WERI-Rb-1 (cell line): ENCODE measurements at regions not wholly inside any gene's neighbourhood (a gene's known extent, or its start where the extent isn't known, plus 50 kb on each side); places are given as distances from the start of the nearest gene placed in this dataset.

Experiments
- DNase-seq: peaks from one replicate; pipeline ENCODE4 v3.0.0-alpha.2; 2020
- H3K27ac ChIP-seq: fragments of 250-450 bp; sonication (Bioruptor Pico); 2 replicates; pipeline ENCODE4 v1.5.1; 2020; ENCODE audit warnings: mild to moderate bottlenecking, moderate library complexity
- H3K27me3 ChIP-seq: fragments of 250-450 bp; sonication (Bioruptor Pico); 2 replicates; pipeline ENCODE4 v1.5.1; 2021; ENCODE audit warnings: mild to moderate bottlenecking, low read depth, moderate library complexity; ENCODE audit not compliant: insufficient read depth, severe bottlenecking
- H3K36me3 ChIP-seq: fragments of 250-450 bp; sonication (Bioruptor Pico); 2 replicates; pipeline ENCODE4 v1.5.1; 2020; ENCODE audit warnings: mild to moderate bottlenecking, moderate library complexity
- H3K4me3 ChIP-seq: 2 replicates; pipeline ENCODE4 v1.5.1; 2011; ENCODE audit warnings: low read depth, mild to moderate bottlenecking, control low read depth, low read length
- H3K9me3 ChIP-seq: fragments of 250-450 bp; sonication (Bioruptor Pico); 2 replicates; pipeline ENCODE4 v1.5.1; 2021; ENCODE audit warnings: mild to moderate bottlenecking, moderate library complexity; ENCODE audit not compliant: severe bottlenecking
- CTCF ChIP-seq: IDR thresholded peaks from 2 replicates; pipeline ENCODE4 v1.5.1; 2011; ENCODE audit warnings: low read depth, mild to moderate bottlenecking, control low read depth, inconsistent platforms, low read length

GRCh38 chr12:92540782-92541423 is 161.9 kb upstream of the PLEKHG7 start:
- TF ChIP-seq CTCF, result no peak
- no peaks in the 10 kb centered on the region for H3K9me3 ChIP-seq
- H3K27ac ChIP-seq, result no peak overlapping the region
- H3K36me3 ChIP-seq, result no peaks in the 10 kb centered on the region
- H3K4me3 ChIP-seq, result no peak overlapping the region
- DNase-seq, result no peak
- no peaks in the 10 kb centered on the region for H3K27me3 ChIP-seq

GRCh38 chr12:92539976-92540781 is 162.6 kb upstream of the PLEKHG7 start:
- H3K4me3 ChIP-seq, result no peak overlapping the region
- DNase-seq, result no peak
- TF ChIP-seq CTCF, result no peak
- H3K36me3 ChIP-seq, result no peaks in the 10 kb centered on the region
- no peaks in the 10 kb centered on the region for H3K27me3 ChIP-seq
- no peaks in the 10 kb centered on the region for H3K9me3 ChIP-seq
- H3K27ac ChIP-seq, result no peak overlapping the region

- DNase-seq, result no peak
- H3K9me3 ChIP-seq, result no peaks in the 10 kb centered on the region
- H3K4me3 ChIP-seq, result no peak overlapping the region
- no peak overlapping the region for H3K27ac ChIP-seq
- no peak for TF ChIP-seq CTCF
- no peaks in the 10 kb centered on the region for H3K36me3 ChIP-seq
- H3K27me3 ChIP-seq, result no peaks in the 10 kb centered on the region
These were observed 163.6 kb upstream of the PLEKHG7 start for GRCh38 chr12:92539110-92539749.

- Histone ChIP-seq H3K36me3 (no peaks in the 10 kb centered on the region), H3K4me3 (no peak overlapping the region), H3K9me3 (no peaks in the 10 kb centered on the region), H3K27me3 (no peaks in the 10 kb centered on the region), H3K27ac (no peak overlapping the region)
- no peak for TF ChIP-seq CTCF
- DNase-seq, result no peak
These were observed 165.4 kb upstream of the PLEKHG7 start for GRCh38 chr12:92537290-92537960.

- Histone ChIP-seq H3K27me3 (no peaks in the 10 kb centered on the region), H3K27ac (no peak overlapping the region), H3K4me3 (no peak overlapping the region), H3K36me3 (no peaks in the 10 kb centered on the region), H3K9me3 (no peaks in the 10 kb centered on the region)
- no peak for DNase-seq
- no peak for TF ChIP-seq CTCF
These were observed 166.8 kb upstream of the PLEKHG7 start for GRCh38 chr12:92535961-92536360.
